GM13976 (cell line): ENCODE measurements at regions not wholly inside any gene's neighbourhood (a gene's known extent, or its start where the extent isn't known, plus 50 kb on each side); places are given as distances from the start of the nearest gene placed in this dataset.

Experiments used
- DNase-seq: peaks from one replicate; pipeline ENCODE4 v3.0.0; 2012; ENCODE audit warnings: low spot score
- in situ Hi-C: fragments of 300-500 bp; cut with MboI; formaldehyde crosslinking; loops from one replicate; pipeline ENCODE4 v1.12.0; 2022; ENCODE audit warnings: low sequenced_read_pairs, mixed read lengths, inconsistent platforms; ENCODE audit not compliant: unreplicated experiment
- TF ChIP-seq, protein P1 (sequence below): IDR thresholded peaks from 2 replicates; pipeline ENCODE4 v1.5.1; 2012; ENCODE audit warnings: borderline replicate concordance, mild to moderate bottlenecking; ENCODE audit not compliant: insufficient read depth; ENCODE audit errors: extremely low read depth, missing control alignments, control extremely low read depth

- TF ChIP-seq, protein P1, sequence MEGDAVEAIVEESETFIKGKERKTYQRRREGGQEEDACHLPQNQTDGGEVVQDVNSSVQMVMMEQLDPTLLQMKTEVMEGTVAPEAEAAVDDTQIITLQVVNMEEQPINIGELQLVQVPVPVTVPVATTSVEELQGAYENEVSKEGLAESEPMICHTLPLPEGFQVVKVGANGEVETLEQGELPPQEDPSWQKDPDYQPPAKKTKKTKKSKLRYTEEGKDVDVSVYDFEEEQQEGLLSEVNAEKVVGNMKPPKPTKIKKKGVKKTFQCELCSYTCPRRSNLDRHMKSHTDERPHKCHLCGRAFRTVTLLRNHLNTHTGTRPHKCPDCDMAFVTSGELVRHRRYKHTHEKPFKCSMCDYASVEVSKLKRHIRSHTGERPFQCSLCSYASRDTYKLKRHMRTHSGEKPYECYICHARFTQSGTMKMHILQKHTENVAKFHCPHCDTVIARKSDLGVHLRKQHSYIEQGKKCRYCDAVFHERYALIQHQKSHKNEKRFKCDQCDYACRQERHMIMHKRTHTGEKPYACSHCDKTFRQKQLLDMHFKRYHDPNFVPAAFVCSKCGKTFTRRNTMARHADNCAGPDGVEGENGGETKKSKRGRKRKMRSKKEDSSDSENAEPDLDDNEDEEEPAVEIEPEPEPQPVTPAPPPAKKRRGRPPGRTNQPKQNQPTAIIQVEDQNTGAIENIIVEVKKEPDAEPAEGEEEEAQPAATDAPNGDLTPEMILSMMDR: no peak
- in situ Hi-C loops: no loop called here
- DNase-seq: no peak
Measured at GRCh38 chr18:55706898-55707297, 118.9 kb upstream of the TCF4 start.

GRCh38 chr18:55699233-55699765 is 111.3 kb upstream of the TCF4 start:
- TF ChIP-seq, protein P1: no peak
- DNase-seq: no peak
- in situ Hi-C loops: no loop called here

DNA sequence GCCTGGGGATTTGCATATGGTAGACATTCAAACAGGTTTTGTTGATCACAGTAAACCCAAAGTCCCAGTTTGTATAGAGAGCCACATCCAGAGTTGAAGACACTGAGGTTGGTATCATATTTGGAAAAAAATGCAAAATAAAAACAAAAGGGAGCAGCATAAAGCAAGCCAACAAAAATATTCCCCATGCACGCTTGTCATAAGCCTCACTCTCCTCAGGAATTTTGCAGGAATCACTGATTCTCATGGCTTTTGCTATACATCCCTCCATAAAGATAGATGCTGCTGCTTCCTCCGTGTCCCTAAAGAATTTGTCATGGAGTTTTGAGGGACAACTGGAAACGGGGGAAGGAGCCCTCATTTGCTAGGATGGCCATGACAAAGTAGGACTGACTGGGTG is 108.8 kb upstream of the TCF4 start:
- TF ChIP-seq, protein P1: no peak
- DNase-seq: no peak
- in situ Hi-C loops: no loop called here

DNA sequence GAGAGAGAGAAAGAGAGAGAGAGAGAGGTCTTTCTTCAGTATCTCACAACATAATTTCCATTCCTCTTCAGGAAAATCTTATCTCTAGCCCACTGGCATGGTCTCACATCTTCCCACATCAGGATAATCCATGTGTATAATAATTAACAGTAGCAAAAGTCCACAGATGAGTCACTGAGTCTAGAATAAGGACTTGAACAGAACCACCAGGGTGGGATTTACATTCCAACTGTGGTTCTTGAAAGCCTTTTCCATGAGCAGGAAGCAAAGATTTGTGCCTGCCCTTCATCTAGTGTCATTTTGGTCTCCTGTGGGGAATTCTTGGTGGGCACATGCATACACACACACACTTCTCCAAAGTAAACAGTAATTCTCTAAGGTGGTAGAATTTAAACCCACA is 107.1 kb upstream of the TCF4 start:
- no peak for DNase-seq
- in situ Hi-C loops: no loop called here
- TF ChIP-seq, protein P1: no peak

GRCh38 chr18:55694291-55694690 is 106.3 kb upstream of the TCF4 start:
- in situ Hi-C loops: no loop called here
- TF ChIP-seq, protein P1: no peak
- no peak for DNase-seq

GRCh38 chr18:55688030-55688429 is 100.0 kb upstream of the TCF4 start:
- in situ Hi-C loops: no loop called here
- DNase-seq: no peak
- TF ChIP-seq, protein P1: no peak

DNA sequence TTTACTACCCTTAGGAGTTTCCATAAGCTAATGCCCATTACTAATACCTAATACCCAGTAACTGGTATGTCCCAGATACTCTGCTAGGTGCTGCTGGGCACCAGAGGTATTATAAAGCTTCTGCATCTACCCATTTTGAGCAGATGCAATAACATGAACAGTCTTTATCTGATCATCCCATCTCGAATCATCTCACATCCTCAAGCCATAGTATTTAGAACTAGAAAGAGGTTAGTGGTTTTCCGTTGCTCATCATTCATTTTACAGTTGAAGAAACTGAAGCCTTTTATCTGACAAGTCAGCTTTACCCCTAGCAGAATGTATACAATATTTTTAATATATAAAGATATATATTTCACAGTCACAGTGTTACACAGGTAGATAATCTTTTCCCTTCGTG is 99.1 kb upstream of the TCF4 start:
- DNase-seq: no peak
- TF ChIP-seq, protein P1: no peak
- in situ Hi-C loops: no loop called here
